ENCODE measurements at regions not wholly inside any gene's neighbourhood (a gene's known extent, or its start where the extent isn't known, plus 50 kb on each side); places are given as distances from the start of the nearest gene placed in this dataset.

GRCh38 chr13:103430368-103430767 is 364.2 kb upstream of the SLC10A2 start:
- DNase-seq (ENCODE audit: low read depth) = no peak

GRCh38 chr13:103410002-103410401 is 343.8 kb upstream of the SLC10A2 start:
- no peak for DNase-seq (ENCODE audit: low read depth)

- DNase-seq (ENCODE audit: low read depth) = no peak
Observed at GRCh38 chr13:103406967-103407366, 340.8 kb upstream of the SLC10A2 start.

- DNase-seq (ENCODE audit: low read depth) = no peak
Observed at GRCh38 chr13:103405297-103405696, 339.1 kb upstream of the SLC10A2 start.

GRCh38 chr13:103403814-103404213 is 337.6 kb upstream of the SLC10A2 start:
- DNase-seq (ENCODE audit: low read depth) = no peak

DNA sequence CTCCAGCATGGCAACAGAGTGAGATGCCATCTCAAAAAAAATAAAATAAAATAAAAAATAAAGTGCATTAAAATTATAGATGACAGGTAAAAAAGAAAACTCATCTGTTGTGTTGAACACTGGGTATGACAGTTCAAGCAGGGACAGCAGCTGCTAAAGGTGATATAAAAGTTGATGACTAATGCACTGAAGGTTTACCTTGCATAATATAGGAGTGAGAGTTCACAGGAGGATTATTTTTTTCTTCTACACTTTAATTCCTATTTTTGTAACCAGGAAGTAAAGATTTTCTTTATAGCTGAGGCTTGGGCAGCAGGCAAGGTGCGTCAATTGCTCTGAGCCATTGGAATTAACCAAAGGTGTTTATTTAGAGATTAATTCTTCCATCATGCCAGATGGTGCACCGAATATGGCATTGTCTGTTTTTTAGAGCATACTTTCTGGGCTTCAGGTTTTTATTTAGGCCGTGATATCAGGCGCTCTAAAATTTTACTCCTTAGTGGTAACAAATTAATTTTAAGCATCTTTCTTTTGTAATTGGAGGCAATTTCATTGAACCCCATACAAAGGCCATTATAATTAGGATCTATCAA is 337.0 kb upstream of the SLC10A2 start:
- no peak for DNase-seq (ENCODE audit: low read depth)

GRCh38 chr13:103395139-103395538 is 328.9 kb upstream of the SLC10A2 start:
- no peak for DNase-seq (ENCODE audit: low read depth)

DNA sequence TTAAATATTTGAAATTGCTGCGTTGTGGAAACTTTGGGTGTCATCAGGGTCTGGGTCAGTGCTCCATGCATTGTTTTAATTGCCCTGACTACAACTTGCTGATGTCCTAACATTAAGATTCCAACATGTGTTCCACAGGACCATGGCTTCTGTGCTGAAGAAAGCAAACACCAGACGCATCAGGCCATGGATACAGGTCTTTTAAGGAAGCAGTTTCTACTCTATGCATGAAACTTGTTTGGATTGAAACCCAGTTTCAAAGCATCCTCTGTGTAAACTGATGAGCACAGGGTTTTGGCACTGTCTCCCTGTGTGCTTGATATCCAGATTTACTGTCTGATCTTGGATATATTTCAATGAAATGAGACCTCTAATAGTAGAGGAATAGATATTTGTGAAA is 328.4 kb upstream of the SLC10A2 start:
- no peak for DNase-seq (ENCODE audit: low read depth)

- no peak for DNase-seq (ENCODE audit: low read depth)
Observed at GRCh38 chr13:103391936-103392335, 325.7 kb upstream of the SLC10A2 start.

- no peak for DNase-seq (ENCODE audit: low read depth)
Observed at GRCh38 chr13:103388839-103389238, 322.6 kb upstream of the SLC10A2 start.

GRCh38 chr13:103386341-103386740 is 320.1 kb upstream of the SLC10A2 start:
- no peak for DNase-seq (ENCODE audit: low read depth)

GRCh38 chr13:103373916-103374315 is 307.7 kb upstream of the SLC10A2 start:
- DNase-seq (ENCODE audit: low read depth) = no peak

DNA sequence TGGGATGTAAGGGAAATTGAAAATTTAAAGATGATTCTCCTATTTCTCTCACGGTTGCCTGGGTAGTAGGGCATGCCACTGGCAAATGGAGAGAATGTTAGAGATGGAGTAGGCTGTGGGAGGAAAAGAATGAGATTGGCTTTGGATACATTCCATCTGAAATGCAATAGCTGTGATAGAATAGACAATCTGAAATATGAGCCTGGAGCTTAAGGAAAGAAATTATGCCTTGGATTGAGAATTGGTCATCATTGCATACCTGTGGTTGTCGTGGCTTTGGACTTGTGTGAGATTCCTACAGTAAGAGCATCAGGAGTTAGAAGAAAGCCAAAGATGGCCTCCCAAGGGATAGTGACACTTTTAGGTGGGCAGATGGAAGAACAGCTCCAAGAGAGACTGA is 305.1 kb upstream of the SLC10A2 start:
- DNase-seq (ENCODE audit: low read depth) = no peak

GRCh38 chr13:103370790-103371189 is 304.6 kb upstream of the SLC10A2 start:
- DNase-seq (ENCODE audit: low read depth) = no peak

DNA sequence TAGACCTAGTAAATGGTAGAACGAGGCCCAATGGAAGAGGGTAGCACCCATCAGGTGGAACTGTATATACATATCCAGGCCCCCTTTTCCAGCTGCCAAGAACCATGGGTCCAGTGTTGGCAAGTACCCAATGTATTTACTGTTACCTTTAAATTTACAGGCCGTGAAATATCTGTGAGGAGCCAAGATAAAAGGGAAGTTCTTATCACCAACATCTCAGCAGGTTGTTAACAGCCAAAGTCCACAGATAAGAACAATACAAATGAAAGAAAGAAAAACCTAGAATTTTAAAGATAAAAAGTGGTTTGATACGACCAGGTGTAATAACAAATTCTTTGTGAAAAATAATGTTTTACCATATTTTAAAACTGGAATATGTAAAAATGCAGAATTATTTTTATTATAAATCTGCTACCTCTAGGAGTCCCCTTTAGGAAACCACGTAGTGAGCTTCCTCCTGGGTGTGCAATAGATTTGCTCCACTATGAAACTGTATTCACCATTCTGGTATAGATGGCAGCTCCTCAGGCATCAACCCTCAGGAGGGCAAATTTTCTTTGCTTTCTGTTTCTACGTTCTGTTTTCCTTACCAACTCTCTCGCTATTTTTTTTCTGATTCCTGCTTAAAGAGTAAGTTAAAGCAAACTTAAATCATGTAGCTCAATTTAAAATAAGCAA is 292.2 kb upstream of the SLC10A2 start:
- DNase-seq (ENCODE audit: low read depth) = no peak

GRCh38 chr13:103356226-103356864 is 290.1 kb upstream of the SLC10A2 start:
- DNase-seq (ENCODE audit: low read depth) = no peak

DNA sequence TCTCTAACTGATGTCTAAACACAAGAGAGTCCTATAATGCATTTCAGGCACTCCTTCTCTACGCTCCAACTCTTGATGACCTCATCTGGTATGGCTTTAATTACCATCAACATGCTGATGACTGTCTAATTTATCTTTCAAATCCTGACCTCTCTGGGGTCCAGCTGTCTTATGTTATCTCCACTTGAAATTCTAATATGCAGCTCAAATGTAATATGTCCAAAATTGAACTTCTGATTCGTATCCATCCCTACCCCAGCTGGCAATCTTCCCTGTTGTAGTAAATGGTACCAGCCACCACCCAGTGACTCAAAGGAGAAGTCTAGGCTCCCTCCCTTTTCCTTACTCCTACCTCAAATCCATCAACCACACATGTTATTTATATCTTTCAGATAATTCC is 288.0 kb upstream of the SLC10A2 start:
- DNase-seq (ENCODE audit: low read depth) = no peak

DNA sequence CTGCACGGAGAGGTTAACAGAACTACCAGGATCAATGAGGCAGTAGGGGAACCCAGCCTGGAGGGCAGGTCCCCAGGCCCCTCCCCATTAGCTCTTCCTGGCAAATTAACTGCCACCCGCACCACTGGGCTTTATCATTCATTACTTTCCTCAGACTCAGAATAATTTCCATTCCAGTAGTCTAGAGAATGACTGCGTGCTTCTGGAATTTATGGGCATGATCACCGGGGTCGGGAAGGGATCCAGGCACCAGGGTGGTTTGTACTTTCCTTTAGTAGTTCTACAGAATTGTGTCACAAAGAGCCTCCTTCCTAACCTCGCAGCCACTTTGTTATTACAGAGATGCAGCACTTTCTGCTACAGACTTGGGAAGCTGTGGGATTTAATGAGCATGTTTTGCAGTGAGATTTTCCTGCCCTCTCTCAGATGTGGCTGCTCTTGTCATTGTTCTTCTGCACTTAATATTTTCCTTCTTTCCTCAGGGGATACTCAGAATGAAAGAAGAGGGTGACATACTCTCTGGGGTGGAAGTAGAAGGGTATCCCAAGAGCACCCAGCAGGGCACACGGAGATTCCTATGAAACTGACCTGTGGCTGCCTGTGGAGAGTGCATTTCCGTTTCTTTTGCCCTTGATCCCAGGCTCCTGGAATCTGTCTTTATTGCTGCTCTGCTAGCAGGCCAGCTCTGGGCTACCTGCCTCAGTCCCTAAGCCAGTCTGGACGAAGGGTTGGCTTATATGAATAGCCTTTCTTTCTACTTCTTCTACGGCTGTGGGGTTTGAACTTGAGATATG is 285.0 kb upstream of the SLC10A2 start:
- DNase-seq (ENCODE audit: low read depth) = no peak

GRCh38 chr13:103350147-103350546 is 283.9 kb upstream of the SLC10A2 start:
- DNase-seq (ENCODE audit: low read depth) = no peak

- DNase-seq (ENCODE audit: low read depth) = no peak
Observed at GRCh38 chr13:103349211-103349980, 283.2 kb upstream of the SLC10A2 start.

DNA sequence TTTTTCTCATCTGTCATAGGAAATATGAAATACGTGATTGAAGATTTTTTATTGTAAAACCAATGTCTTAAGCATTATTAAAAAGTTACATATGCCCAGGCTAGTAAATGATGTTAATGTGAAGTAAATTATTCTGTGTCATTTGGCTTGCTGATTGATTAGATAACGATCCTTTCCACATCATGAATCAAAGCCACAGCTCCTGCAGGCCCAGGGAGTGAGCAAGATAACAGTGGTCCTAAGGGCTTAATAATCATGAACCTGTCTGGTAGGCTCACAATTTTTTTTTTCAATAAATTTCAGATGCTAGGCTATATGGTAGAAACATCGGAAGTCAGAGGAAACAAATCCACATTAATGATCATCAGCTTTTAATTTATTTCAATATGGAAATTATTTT is 269.0 kb upstream of the SLC10A2 start:
- DNase-seq (ENCODE audit: low read depth) = no peak

DNA sequence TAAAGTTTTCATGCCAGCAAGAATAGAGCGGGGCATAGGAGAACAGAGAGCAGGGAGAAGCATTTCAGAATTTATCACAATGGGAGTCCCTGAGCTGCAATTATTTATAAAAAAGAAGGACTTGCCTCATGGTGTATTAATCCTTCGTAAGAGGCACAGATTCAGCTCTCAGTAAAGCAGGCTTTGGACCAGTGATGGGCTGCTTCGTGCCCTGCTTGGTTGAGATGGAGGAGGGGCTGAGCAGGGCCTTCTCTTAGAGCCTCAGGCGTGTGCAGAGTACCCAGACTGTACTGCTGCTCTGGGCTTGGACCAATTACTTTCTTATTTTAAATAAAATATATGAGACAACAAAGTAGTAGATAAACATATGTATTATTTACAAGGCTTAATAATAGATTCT is 265.7 kb upstream of the SLC10A2 start:
- no peak for DNase-seq (ENCODE audit: low read depth)

All from GM04503 (cell line).